Neutrophil (primary cell): ENCODE measurements at regions not wholly inside any gene's neighbourhood (a gene's known extent, or its start where the extent isn't known, plus 50 kb on each side); places are given as distances from the start of the nearest gene placed in this dataset.

Source experiments
- H3K27ac ChIP-seq: fragments of 200-600 bp; sonication (generic); 2 replicates; pipeline ENCODE4 v1.5.1; 2016; ENCODE audit warnings: mild to moderate bottlenecking, moderate library complexity
- H3K27me3 ChIP-seq: fragments of 200-600 bp; sonication (generic); 2 replicates; pipeline ENCODE4 v1.6.0; 2016; ENCODE audit warnings: mild to moderate bottlenecking
- H3K36me3 ChIP-seq: fragments of 200-600 bp; sonication (generic); 2 replicates; pipeline ENCODE4 v1.5.1; 2017
- H3K4me1 ChIP-seq, 2 experiments: fragments of 200-600 bp in 1 of 2; sonication (generic) in 1 of 2; 1 replicate in 1 of 2; 2 replicates in 1 of 2; pipeline versions ENCODE4 v1.5.1 to v1.6.1; 2013 to 2016; ENCODE audit warnings: low read depth in 1 of 2, low read length in 1 of 2, mild to moderate bottlenecking in 1 of 2, moderate library complexity in 1 of 2; ENCODE audit not compliant: control insufficient read depth in 1 of 2, insufficient read depth in 1 of 2
- H3K4me3 ChIP-seq, 2 experiments: fragments of 200-600 bp in 1 of 2; sonication (generic) in 1 of 2; 1 replicate in 1 of 2; 2 replicates in 1 of 2; pipeline ENCODE4 v1.5.1; 2013 to 2016; ENCODE audit warnings: low read depth in 1 of 2, low read length in 1 of 2, mild to moderate bottlenecking in 1 of 2, moderate library complexity in 1 of 2
- H3K9me3 ChIP-seq: fragments of 200-600 bp; sonication (generic); 2 replicates; pipeline ENCODE4 v1.5.1; 2016
- TF ChIP-seq, protein P1 (sequence below): fragments of 200-600 bp; sonication (generic); IDR thresholded peaks from 2 replicates; pipeline ENCODE4 v1.5.1; 2016; ENCODE audit warnings: antibody characterized with exemption

GRCh38 chr12:92627511-92627910, 75.3 kb upstream of the PLEKHG7 start:
- no peaks in the 10 kb centered on the region for H3K4me1 ChIP-seq
- no peak overlapping the region for H3K27ac ChIP-seq
- H3K27me3 ChIP-seq: no peaks in the 10 kb centered on the region
- H3K9me3 ChIP-seq: no peaks in the 10 kb centered on the region
- TF ChIP-seq, protein P1, sequence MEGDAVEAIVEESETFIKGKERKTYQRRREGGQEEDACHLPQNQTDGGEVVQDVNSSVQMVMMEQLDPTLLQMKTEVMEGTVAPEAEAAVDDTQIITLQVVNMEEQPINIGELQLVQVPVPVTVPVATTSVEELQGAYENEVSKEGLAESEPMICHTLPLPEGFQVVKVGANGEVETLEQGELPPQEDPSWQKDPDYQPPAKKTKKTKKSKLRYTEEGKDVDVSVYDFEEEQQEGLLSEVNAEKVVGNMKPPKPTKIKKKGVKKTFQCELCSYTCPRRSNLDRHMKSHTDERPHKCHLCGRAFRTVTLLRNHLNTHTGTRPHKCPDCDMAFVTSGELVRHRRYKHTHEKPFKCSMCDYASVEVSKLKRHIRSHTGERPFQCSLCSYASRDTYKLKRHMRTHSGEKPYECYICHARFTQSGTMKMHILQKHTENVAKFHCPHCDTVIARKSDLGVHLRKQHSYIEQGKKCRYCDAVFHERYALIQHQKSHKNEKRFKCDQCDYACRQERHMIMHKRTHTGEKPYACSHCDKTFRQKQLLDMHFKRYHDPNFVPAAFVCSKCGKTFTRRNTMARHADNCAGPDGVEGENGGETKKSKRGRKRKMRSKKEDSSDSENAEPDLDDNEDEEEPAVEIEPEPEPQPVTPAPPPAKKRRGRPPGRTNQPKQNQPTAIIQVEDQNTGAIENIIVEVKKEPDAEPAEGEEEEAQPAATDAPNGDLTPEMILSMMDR: no peak
- H3K36me3 ChIP-seq: no peaks in the 10 kb centered on the region
- no peak overlapping the region for H3K4me3 ChIP-seq

GRCh38 chr12:92625639-92626310, 77.0 kb upstream of the PLEKHG7 start:
- Histone ChIP-seq H3K4me1 (no peaks in the 10 kb centered on the region), H3K9me3 (no peaks in the 10 kb centered on the region), H3K27me3 (no peaks in the 10 kb centered on the region), H3K4me3 (no peak overlapping the region), H3K36me3 (no peaks in the 10 kb centered on the region), H3K27ac (no peak overlapping the region)
- TF ChIP-seq, protein P1: no peak

DNA sequence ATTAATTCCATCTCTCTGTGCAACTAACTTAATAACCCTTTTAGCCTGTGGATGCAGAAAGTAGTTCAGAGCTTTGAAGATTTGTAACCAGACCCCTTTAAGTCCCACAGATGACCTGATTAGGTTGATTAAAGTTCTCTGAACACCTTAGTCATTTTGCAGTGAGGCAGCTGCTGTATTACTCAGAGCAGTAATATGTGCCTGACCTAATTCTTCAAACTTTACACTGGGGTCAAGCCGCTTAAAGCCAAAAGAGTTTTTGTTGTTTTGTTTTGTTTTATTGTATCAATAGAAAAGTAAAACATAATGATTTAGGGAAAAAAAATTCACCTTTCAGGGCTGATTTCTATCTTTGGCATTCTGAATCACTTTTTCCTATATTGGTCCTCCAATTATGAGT, 78.6 kb upstream of the PLEKHG7 start:
- H3K4me3 ChIP-seq: no peak overlapping the region
- no peaks in the 10 kb centered on the region for H3K4me1 ChIP-seq
- H3K27me3 ChIP-seq: no peaks in the 10 kb centered on the region
- TF ChIP-seq, protein P1: no peak
- no peaks in the 10 kb centered on the region for H3K9me3 ChIP-seq
- no peaks in the 10 kb centered on the region for H3K36me3 ChIP-seq
- no peak overlapping the region for H3K27ac ChIP-seq

DNA sequence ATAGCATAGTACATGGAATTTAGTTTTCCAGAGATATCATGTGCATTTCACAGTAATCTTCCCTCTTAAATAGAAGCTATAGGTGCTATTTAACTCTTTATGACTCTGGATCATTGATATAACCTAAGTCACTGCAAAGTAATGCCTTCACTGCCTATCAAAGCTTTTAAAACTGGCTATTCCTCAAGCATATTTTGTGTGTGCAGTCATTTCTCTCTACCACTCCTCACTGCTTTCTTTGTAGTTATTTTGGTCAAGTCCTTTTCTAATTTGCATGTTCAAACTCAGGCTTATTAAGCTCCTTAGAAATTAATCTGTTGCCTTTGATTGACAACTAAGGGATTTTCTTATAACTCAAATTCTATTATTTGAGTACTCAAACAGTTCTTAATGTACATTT, 79.4 kb upstream of the PLEKHG7 start:
- H3K36me3 ChIP-seq: no peaks in the 10 kb centered on the region

DNA sequence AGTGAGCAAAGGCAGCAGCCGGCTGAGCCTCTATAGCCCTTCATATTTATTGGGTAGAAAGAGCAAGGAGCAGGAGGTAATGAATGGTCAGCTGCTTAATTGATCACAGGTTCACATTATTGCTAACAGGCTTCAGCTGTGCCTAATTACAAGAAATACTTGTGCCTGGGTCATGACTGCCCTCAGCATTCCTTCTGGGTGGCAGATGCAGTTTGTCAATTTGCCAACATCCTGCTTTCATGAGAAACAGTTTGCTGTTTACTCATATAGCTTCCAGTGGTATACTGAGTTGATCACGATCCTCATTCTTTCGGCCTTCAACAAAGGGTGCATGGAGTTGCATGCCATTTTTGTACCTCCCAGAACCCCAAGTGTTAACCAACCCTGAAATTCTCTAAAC, 81.0 kb upstream of the PLEKHG7 start:
- Histone ChIP-seq H3K9me3 (no peaks in the 10 kb centered on the region), H3K27me3 (no peaks in the 10 kb centered on the region), H3K27ac (no peak overlapping the region), H3K36me3 (no peaks in the 10 kb centered on the region), H3K4me1 (no peaks in the 10 kb centered on the region), H3K4me3 (no peak overlapping the region)
- TF ChIP-seq, protein P1: no peak

More for the DNA sequence above, 79.4 kb upstream of the PLEKHG7 start:
- TF ChIP-seq, protein P1: no peak
- Histone ChIP-seq H3K27ac (no peak overlapping the region), H3K4me3 (no peak overlapping the region), H3K9me3 (no peaks in the 10 kb centered on the region), H3K4me1 (no peaks in the 10 kb centered on the region), H3K27me3 (no peaks in the 10 kb centered on the region)
